Vagina (tissue), 2 donors: ENCODE measurements at regions not wholly inside any gene's neighbourhood (a gene's known extent, or its start where the extent isn't known, plus 50 kb on each side); places are given as distances from the start of the nearest gene placed in this dataset.

ENCODE experiments used
- DNase-seq, 2 donors: peaks; one replicate each; pipeline ENCODE4 v3.0.0-alpha.2; 2017; ENCODE audit errors: extremely low spot score in 2 of 2
- H3K27ac ChIP-seq: fragments of 200-600 bp; sonication (generic); one replicate; pipeline ENCODE4 v1.5.1; 2019
- H3K27me3 ChIP-seq: fragments of 200-600 bp; sonication (generic); one replicate; pipeline ENCODE4 v1.5.1; 2019
- H3K36me3 ChIP-seq, 2 donors: fragments of 200-600 bp; sonication (generic); one replicate each; pipeline ENCODE4 v1.5.1; 2017 to 2019
- H3K4me1 ChIP-seq: fragments of 200-600 bp; sonication (generic); one replicate; pipeline ENCODE4 v1.5.1; 2019
- H3K4me3 ChIP-seq, 2 donors: fragments of 200-600 bp; sonication (generic); 1 replicate in 1 of 2; 2 replicates in 1 of 2; pipeline ENCODE4 v1.5.1; 2016 to 2019
- H3K9me3 ChIP-seq: fragments of 200-600 bp; sonication (generic); one replicate; pipeline ENCODE4 v1.5.1; 2019
- CTCF ChIP-seq, 3 experiments: fragments of 450-650 bp in 2 of 3; fragments of 200-600 bp in 1 of 3; sonication (generic) in 1 of 3; IDR thresholded peaks; one replicate each; pipeline ENCODE4 v1.5.1; 2017 to 2019; ENCODE audit warnings: antibody characterized with exemption in 3 of 3, mild to moderate bottlenecking in 2 of 3, moderate library complexity in 2 of 3
- POLR2A ChIP-seq, 2 donors: fragments of 450-650 bp; IDR thresholded peaks; one replicate each; pipeline ENCODE4 v1.6.1; 2017; ENCODE audit warnings: antibody characterized with exemption in 2 of 2, mild to moderate bottlenecking in 2 of 2, moderate library complexity in 2 of 2
- POLR2AphosphoS5 ChIP-seq, 2 donors: sonication (generic); formaldehyde crosslinking; IDR thresholded peaks; one replicate each; pipeline ENCODE4 v1.9.0; 2017; ENCODE audit warnings: antibody characterized with exemption in 2 of 2, mild to moderate bottlenecking in 2 of 2, low read depth in 1 of 2; ENCODE audit not compliant: insufficient read depth in 1 of 2
- intact Hi-C: fragments of 100-400 bp; cut with DNase I; formaldehyde crosslinking; loops from one replicate; pipeline ENCODE4 v1.15.1; 2023

- Histone ChIP-seq H3K4me3 (no peak overlapping the region), H3K27ac (no peak overlapping the region), H3K36me3 (no peaks in the 10 kb centered on the region), H3K9me3 (no peaks in the 10 kb centered on the region), H3K4me1 (no peaks in the 10 kb centered on the region), H3K27me3 (no peaks in the 10 kb centered on the region)
- no peak for TF ChIP-seq POLR2A (IDR thresholded peaks at IDR 0.05)
- no peak for TF ChIP-seq CTCF (IDR thresholded peaks at IDR 0.05)
- no peak for TF ChIP-seq POLR2AphosphoS5 (IDR thresholded peaks at IDR 0.05; ENCODE audit: insufficient read depth in 1 of 2, low read depth in 1 of 2)
- intact Hi-C loops = no loop called here
- no peak for DNase-seq
Measured at GRCh38 chr10:57418476-57418875, 849.2 kb downstream of the IPMK start.

- no peaks in the 10 kb centered on the region for H3K27me3 ChIP-seq
- H3K36me3 ChIP-seq = no peaks in the 10 kb centered on the region
- no peak overlapping the region for H3K4me3 ChIP-seq
- no peak for DNase-seq
- TF ChIP-seq CTCF (IDR thresholded peaks at IDR 0.05) (no peak), POLR2AphosphoS5 (IDR thresholded peaks at IDR 0.05; ENCODE audit: insufficient read depth in 1 of 2, low read depth in 1 of 2) (no peak), POLR2A (IDR thresholded peaks at IDR 0.05) (no peak)
- H3K4me1 ChIP-seq = no peaks in the 10 kb centered on the region
- H3K27ac ChIP-seq = no peak overlapping the region
- no peaks in the 10 kb centered on the region for H3K9me3 ChIP-seq
- intact Hi-C loops = no loop called here
Measured at GRCh38 chr10:57395923-57396322, 871.8 kb downstream of the IPMK start.

DNA sequence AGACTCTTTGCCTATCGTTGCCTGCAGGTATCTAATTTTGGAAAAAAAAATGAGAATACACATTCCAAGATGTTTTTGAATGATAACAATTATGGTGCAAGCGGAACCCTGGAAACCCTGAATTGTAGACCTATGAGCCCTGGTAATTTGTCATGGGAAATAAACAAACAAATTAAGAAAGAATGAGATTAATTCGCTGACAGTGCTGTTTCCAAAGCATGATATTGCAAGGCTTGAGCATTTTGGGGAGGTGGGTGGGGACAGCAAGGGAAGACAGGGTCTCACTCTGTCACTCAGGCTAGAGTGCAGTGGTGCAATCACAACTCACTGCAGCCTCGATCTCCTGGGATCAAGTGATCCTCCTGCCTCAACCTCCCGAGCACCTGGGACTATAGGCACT lies 900.3 kb downstream of the IPMK start:
- Histone ChIP-seq H3K27me3 (no peaks in the 10 kb centered on the region), H3K4me1 (no peaks in the 10 kb centered on the region), H3K9me3 (no peaks in the 10 kb centered on the region), H3K4me3 (no peak overlapping the region), H3K36me3 (no peaks in the 10 kb centered on the region), H3K27ac (no peak overlapping the region)
- TF ChIP-seq POLR2A (IDR thresholded peaks at IDR 0.05) (no peak), CTCF (IDR thresholded peaks at IDR 0.05) (no peak), POLR2AphosphoS5 (IDR thresholded peaks at IDR 0.05; ENCODE audit: insufficient read depth in 1 of 2, low read depth in 1 of 2) (no peak)
- DNase-seq = no peak
- intact Hi-C loops = no loop called here

DNA sequence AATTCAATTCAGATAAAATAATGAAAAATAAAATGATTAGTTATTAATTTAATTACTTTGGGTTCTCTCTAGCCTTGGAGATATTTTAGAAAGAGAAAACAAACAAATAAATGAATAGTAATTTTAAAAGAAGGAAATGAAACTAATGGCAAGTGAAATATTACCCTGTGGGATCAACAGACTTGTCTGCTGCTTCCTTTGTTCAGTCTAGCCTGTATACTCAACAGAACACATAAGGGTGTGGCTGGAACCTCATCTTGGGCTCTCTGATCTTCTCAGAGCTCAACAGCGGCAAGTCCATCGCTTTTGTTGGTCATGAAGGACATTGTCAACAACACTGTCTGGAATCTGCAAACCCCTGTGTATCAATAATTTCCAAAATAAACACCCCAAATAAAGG lies 904.9 kb downstream of the IPMK start:
- intact Hi-C loops = no loop called here
- no peaks in the 10 kb centered on the region for H3K9me3 ChIP-seq
- H3K4me1 ChIP-seq = no peaks in the 10 kb centered on the region
- no peaks in the 10 kb centered on the region for H3K27me3 ChIP-seq
- H3K4me3 ChIP-seq = no peak overlapping the region
- no peak overlapping the region for H3K27ac ChIP-seq
- no peaks in the 10 kb centered on the region for H3K36me3 ChIP-seq
- DNase-seq = no peak
- TF ChIP-seq POLR2A (IDR thresholded peaks at IDR 0.05) = no peak
- no peak for TF ChIP-seq POLR2AphosphoS5 (IDR thresholded peaks at IDR 0.05; ENCODE audit: insufficient read depth in 1 of 2, low read depth in 1 of 2)
- no peak for TF ChIP-seq CTCF (IDR thresholded peaks at IDR 0.05)

DNA sequence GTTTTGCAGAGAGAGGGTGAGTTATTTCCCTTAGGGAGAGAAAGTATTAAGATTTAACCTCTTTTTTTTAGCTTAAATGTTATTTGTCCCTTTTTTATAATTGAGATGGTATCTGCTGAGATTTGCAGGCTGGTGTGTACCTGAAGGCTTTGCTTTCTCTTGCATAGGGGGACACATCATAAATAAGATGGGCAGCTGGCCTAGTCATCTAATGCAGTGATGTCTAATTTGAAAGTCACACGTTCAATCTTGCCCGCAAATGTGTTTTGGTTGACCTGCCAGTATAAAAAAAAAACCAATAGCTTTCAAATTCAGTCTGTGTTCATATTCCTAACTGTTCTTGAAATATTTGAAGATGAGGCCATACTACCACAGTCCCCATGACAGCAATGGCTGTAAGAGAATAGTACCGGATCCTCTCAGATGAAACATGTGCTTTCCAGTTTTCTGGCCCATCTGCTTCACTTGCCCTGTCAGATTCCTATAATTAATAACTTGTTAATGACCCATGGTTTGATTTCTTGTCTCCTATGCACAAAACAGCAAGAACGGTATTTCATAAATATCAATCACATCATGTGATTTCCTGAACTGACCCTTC lies 914.2 kb downstream of the IPMK start:
- intact Hi-C loops = no loop called here
- TF ChIP-seq POLR2A (IDR thresholded peaks at IDR 0.05) (no peak), CTCF (IDR thresholded peaks at IDR 0.05) (no peak), POLR2AphosphoS5 (IDR thresholded peaks at IDR 0.05; ENCODE audit: insufficient read depth in 1 of 2, low read depth in 1 of 2) (no peak)
- Histone ChIP-seq H3K36me3 (no peaks in the 10 kb centered on the region), H3K4me1 (no peaks in the 10 kb centered on the region), H3K9me3 (no peaks in the 10 kb centered on the region), H3K4me3 (no peak overlapping the region), H3K27me3 (no peaks in the 10 kb centered on the region), H3K27ac (no peak overlapping the region)
- DNase-seq = no peak
